Skin of body (tissue), 1 donor: ENCODE measurements at regions not wholly inside any gene's neighbourhood (a gene's known extent, or its start where the extent isn't known, plus 50 kb on each side); places are given as distances from the start of the nearest gene placed in this dataset.

Source experiments
- DNase-seq: peaks from one replicate; lab custom pipeline; 2025; lab: John Stamatoyannopoulos, UW

- DNase-seq, result no peak
These were observed 405.4 kb downstream of the ZSWIM6 start for GRCh38 chr5:61737301-61737963.

- DNase-seq, result no peak
These were observed 405.9 kb downstream of the ZSWIM6 start for GRCh38 chr5:61737964-61738340.

GRCh38 chr5:61738446-61738845, 406.4 kb downstream of the ZSWIM6 start:
- no peak for DNase-seq

GRCh38 chr5:61744690-61745619, 412.9 kb downstream of the ZSWIM6 start:
- DNase-seq, result no peak

GRCh38 chr5:61746831-61747575, 414.9 kb downstream of the ZSWIM6 start:
- no peak for DNase-seq

GRCh38 chr5:61748121-61748520, 416.1 kb downstream of the ZSWIM6 start:
- no peak for DNase-seq

- no peak for DNase-seq
These were observed 416.6 kb downstream of the ZSWIM6 start for GRCh38 chr5:61748651-61749050.

GRCh38 chr5:61752588-61752987, 420.5 kb downstream of the ZSWIM6 start:
- no peak for DNase-seq

GRCh38 chr5:61754792-61755191, 422.7 kb downstream of the ZSWIM6 start:
- DNase-seq, result no peak

- no peak for DNase-seq
These were observed 423.7 kb downstream of the ZSWIM6 start for GRCh38 chr5:61755726-61756222.

GRCh38 chr5:61758711-61759110, 426.7 kb downstream of the ZSWIM6 start:
- no peak for DNase-seq

GRCh38 chr5:61765471-61765870, 433.4 kb downstream of the ZSWIM6 start:
- DNase-seq, result no peak

GRCh38 chr5:61766141-61766540, 434.1 kb downstream of the ZSWIM6 start:
- no peak for DNase-seq

GRCh38 chr5:61767231-61768080, 435.4 kb downstream of the ZSWIM6 start:
- DNase-seq, result no peak

- DNase-seq, result no peak
These were observed 436.7 kb downstream of the ZSWIM6 start for GRCh38 chr5:61768692-61769281.

- DNase-seq, result no peak
These were observed 439.0 kb downstream of the ZSWIM6 start for GRCh38 chr5:61771062-61771461.

- DNase-seq, result no peak
These were observed 439.8 kb downstream of the ZSWIM6 start for GRCh38 chr5:61771808-61772207.

- DNase-seq, result no peak
These were observed 443.8 kb downstream of the ZSWIM6 start for GRCh38 chr5:61775901-61776300.

- no peak for DNase-seq
These were observed 445.2 kb downstream of the ZSWIM6 start for GRCh38 chr5:61777292-61777691.

GRCh38 chr5:61779743-61780142, 447.7 kb downstream of the ZSWIM6 start:
- DNase-seq, result no peak

GRCh38 chr5:61783481-61783880, 451.4 kb downstream of the ZSWIM6 start:
- no peak for DNase-seq
